ENCODE measurements at regions not wholly inside any gene's neighbourhood (a gene's known extent, or its start where the extent isn't known, plus 50 kb on each side); places are given as distances from the start of the nearest gene placed in this dataset.

GRCh38 chr4:63493265-63493664 is 916.0 kb downstream of the TECRL start:
- no peak for DNase-seq (ENCODE audit: low spot score)

- DNase-seq (ENCODE audit: low spot score): no peak
These were observed 916.7 kb downstream of the TECRL start for GRCh38 chr4:63492515-63492914.

GRCh38 chr4:63464393-63464792 is 944.9 kb downstream of the TECRL start:
- no peak for DNase-seq (ENCODE audit: low spot score)

GRCh38 chr4:63460075-63460474 is 949.2 kb downstream of the TECRL start:
- DNase-seq (ENCODE audit: low spot score): no peak

- no peak for DNase-seq (ENCODE audit: low spot score)
These were observed 949.9 kb downstream of the TECRL start for GRCh38 chr4:63459329-63459728.

- DNase-seq (ENCODE audit: low spot score): no peak
These were observed 951.2 kb downstream of the TECRL start for GRCh38 chr4:63458010-63458409.

GRCh38 chr4:63440236-63440635 is 969.0 kb downstream of the TECRL start:
- DNase-seq (ENCODE audit: low spot score): no peak

- no peak for DNase-seq (ENCODE audit: low spot score)
These were observed 979.1 kb downstream of the TECRL start for GRCh38 chr4:63430105-63430504.

- DNase-seq (ENCODE audit: low spot score): no peak
These were observed 1013.0 kb downstream of the TECRL start for GRCh38 chr4:63396269-63396668.

GRCh38 chr4:63393544-63393943 is 1015.7 kb downstream of the TECRL start:
- no peak for DNase-seq (ENCODE audit: low spot score)

- DNase-seq (ENCODE audit: low spot score): no peak
These were observed 1029.3 kb downstream of the TECRL start for GRCh38 chr4:63379750-63380522.

- DNase-seq (ENCODE audit: low spot score): no peak
These were observed 1038.2 kb downstream of the TECRL start for GRCh38 chr4:63371001-63371400.

- DNase-seq (ENCODE audit: low spot score): no peak
These were observed 1047.6 kb downstream of the TECRL start for GRCh38 chr4:63361628-63362027.

- DNase-seq (ENCODE audit: low spot score): no peak
These were observed 1048.2 kb downstream of the TECRL start for GRCh38 chr4:63361066-63361465.

- no peak for DNase-seq (ENCODE audit: low spot score)
These were observed 1059.6 kb downstream of the TECRL start for GRCh38 chr4:63349674-63350025.

- DNase-seq (ENCODE audit: low spot score): no peak
These were observed 1060.2 kb downstream of the TECRL start for GRCh38 chr4:63348735-63349673.

- DNase-seq (ENCODE audit: low spot score): no peak
These were observed 1084.1 kb downstream of the TECRL start for GRCh38 chr4:63325140-63325539.

GRCh38 chr4:63316633-63317032 is 1092.6 kb downstream of the TECRL start:
- DNase-seq (ENCODE audit: low spot score): no peak

- DNase-seq (ENCODE audit: low spot score): no peak
These were observed 1093.6 kb downstream of the TECRL start for GRCh38 chr4:63315651-63316050.

GRCh38 chr4:63308697-63309096 is 1100.6 kb downstream of the TECRL start:
- no peak for DNase-seq (ENCODE audit: low spot score)

- DNase-seq (ENCODE audit: low spot score): no peak
These were observed 1106.5 kb downstream of the TECRL start for GRCh38 chr4:63302792-63303191.

GRCh38 chr4:63302078-63302477 is 1107.2 kb downstream of the TECRL start:
- no peak for DNase-seq (ENCODE audit: low spot score)

GRCh38 chr4:63296773-63297172 is 1112.5 kb downstream of the TECRL start:
- DNase-seq (ENCODE audit: low spot score): no peak
